Activated CD8-positive, alpha-beta memory T cell treated with anti-CD3 and anti-CD28 coated beads for 48 hours (primary cell): ENCODE measurements at regions not wholly inside any gene's neighbourhood (a gene's known extent, or its start where the extent isn't known, plus 50 kb on each side); places are given as distances from the start of the nearest gene placed in this dataset.

Experiments
- DNase-seq, 3 experiments: peaks; one replicate each; pipeline ENCODE4 v3.0.0-alpha.2; 2020; ENCODE audit warnings: low read depth in 2 of 3, low spot score in 2 of 3

DNA sequence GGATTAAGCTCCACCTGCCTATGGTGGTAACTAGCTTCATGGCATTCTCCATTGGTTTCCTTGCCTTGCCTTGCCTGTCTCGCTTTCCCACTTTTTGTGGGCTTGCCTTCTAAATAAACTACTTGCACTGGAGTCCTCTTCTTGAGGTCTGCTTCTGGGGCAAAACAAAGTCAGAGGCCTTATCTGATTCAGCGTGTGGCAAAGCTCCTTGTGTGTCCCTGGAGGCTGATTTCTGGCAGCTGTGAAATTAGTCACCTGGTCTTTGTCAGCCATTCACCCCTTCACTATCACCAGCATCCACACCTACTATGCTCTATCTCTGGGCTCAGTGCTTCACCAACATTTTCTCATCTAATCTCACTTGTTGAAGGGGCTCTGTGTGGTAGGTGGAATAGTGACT is 176.2 kb downstream of the SEC61B start:
- no peak for DNase-seq

GRCh38 chr9:99399474-99399873 is 177.4 kb downstream of the SEC61B start:
- no peak for DNase-seq

GRCh38 chr9:99400184-99400731 is 178.2 kb downstream of the SEC61B start:
- DNase-seq: no peak

GRCh38 chr9:99401680-99402504 is 179.8 kb downstream of the SEC61B start:
- no peak for DNase-seq

- DNase-seq: no peak
Observed at GRCh38 chr9:99403371-99403770, 181.3 kb downstream of the SEC61B start.

- DNase-seq: no peak
Observed at GRCh38 chr9:99405359-99405758, 183.3 kb downstream of the SEC61B start.

- no peak for DNase-seq
Observed at GRCh38 chr9:99406939-99407338, 184.9 kb downstream of the SEC61B start.

- DNase-seq: no peak
Observed at GRCh38 chr9:99411068-99411467, 189.0 kb downstream of the SEC61B start.

- DNase-seq: no peak
Observed at GRCh38 chr9:99411479-99412115, 189.5 kb downstream of the SEC61B start.

GRCh38 chr9:99412606-99413005 is 190.5 kb downstream of the SEC61B start:
- no peak for DNase-seq

- no peak for DNase-seq
Observed at GRCh38 chr9:99414321-99414720, 192.2 kb downstream of the SEC61B start.

DNA sequence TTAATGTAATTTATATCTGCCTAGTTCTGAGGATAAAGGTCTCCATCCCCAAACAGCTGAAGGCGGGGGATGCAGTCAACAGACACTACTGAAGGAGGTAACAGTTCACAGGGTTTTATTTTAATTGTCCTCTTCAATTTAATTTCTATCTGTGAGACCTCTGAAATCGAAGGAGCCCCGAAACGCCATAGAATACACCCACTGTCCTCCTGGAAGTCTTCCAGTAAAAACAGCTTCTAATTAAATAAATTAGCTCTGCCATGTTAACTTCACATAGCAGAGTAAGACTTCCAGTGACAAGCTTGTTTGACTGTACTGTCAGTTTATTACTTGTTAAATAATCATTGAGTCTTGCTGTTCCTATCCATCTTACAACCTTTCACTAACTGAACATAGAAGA is 193.5 kb downstream of the SEC61B start:
- no peak for DNase-seq

DNA sequence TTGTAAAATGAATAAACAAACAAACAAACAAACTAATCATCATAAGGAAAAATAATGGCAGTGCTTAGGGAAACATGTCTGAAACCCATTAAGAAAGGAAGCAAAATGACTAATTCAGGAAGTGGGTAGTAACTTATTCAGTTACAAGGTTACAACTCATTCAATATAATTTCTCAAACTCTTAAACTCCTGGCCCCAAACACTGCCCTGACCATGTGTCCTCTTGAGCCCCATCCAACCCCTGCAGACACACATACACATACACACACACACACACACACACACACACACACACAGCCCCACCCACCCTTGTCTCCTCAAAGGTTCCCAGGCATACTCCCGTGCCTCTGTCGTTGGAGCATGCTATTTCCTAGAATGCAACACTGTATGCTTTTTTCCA is 193.9 kb downstream of the SEC61B start:
- DNase-seq: no peak

DNA sequence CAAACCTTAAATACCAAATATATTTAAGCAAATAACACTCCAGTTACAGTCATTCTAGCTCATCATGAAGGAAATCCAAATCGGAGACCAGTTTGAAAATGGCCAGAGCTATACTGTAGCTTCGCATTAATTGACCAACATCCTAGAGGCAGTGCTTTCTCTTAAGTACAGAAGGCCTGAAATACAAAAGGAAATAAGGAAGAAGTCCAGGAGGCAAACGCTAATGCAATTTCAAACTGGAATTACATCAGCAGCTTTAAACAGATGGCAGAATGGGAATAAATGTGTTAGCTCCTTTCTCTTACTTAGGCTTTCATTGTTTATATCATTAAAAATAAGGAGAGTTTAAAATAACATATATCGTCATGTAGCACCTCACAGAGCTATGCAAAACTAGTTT is 197.0 kb downstream of the SEC61B start:
- DNase-seq: no peak

DNA sequence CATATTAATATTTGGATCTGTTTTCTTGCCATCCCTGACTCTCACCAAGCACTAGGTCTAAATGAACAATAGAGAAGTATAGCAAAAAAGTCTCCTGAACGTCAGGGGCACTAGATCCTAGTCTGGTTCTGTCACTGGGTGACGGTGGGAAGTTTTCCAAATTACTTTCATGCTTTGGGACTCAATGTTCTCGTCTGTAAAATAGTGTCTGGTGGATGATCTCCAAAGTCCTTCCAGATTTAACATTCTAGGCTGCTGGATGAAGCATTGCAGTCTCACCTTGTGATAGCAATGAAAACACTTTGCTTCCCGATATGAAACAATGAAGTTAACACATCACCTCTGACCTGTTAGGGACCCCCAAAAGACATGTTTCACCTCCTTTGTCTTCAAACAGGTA is 199.3 kb downstream of the SEC61B start:
- DNase-seq: no peak

DNA sequence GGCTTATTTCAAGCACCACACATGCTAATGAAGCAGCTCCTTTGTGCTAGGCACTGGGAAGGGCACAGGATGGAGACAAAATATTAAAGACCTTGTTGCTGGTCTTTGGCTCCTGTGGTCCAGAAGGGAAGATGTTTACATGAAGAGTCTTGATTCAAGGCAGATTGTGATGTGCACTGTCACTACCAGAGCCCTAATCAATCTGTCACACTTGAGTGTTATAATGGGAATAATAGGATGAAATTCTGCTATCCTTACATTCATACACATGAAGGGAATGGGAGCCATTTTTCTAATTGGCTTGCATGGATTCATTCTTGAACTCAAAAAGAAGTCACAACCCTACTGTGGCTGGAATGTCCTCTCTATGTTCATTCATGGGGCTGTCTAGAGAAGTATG is 203.0 kb downstream of the SEC61B start:
- no peak for DNase-seq

- DNase-seq: no peak
Observed at GRCh38 chr9:99425923-99426842, 204.1 kb downstream of the SEC61B start.

DNA sequence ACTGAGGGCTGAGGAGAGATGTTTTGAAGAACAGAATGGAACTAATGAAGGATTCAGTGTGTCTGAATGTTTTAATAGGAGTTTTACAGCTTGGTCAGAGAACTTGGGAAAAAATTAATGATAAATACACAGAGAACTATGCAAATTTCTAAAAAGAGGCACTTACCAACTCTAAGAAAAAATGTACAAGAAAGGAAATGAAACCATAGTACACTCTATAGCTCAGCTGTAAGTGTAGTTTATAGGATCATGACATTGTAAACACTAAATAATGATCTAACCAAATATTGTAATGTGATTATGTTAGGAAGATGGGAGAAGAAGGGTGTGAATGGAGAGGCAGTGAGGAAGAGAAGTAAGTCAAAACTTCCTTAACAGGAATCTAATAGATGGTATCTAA is 205.2 kb downstream of the SEC61B start:
- no peak for DNase-seq

DNA sequence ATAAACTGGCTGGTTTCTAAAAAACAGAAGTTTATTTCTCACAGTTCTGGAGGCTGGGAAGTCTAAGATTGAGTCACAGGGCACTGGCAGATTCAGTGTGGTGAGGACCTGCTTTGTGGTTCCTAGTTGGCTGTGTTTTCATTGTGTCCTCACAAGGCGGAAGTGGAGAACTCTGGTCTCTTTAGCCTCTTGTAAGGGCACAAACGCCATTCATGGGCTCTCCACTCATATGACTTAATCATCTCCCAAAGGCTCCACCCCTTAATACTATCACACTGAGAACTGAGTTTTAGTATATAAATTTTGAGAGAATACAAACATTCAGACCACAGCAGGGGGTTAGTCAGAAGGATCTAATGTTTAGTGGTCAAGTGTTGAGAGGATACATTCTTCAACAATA is 208.2 kb downstream of the SEC61B start:
- DNase-seq: no peak

GRCh38 chr9:99431103-99431502 is 209.0 kb downstream of the SEC61B start:
- no peak for DNase-seq

- no peak for DNase-seq
Observed at GRCh38 chr9:99432075-99432474, 210.0 kb downstream of the SEC61B start.
